HUES48 (cell line): ENCODE measurements at regions not wholly inside any gene's neighbourhood (a gene's known extent, or its start where the extent isn't known, plus 50 kb on each side); places are given as distances from the start of the nearest gene placed in this dataset.
"Not testable (repeated sequence)": the region's sequence is repeated elsewhere in the genome, so short reads cannot be mapped to it uniquely, and the experiment has no call there.

Experiments used
- H3K27ac ChIP-seq: one replicate; pipeline ENCODE4 v1.7.0; 2013; ENCODE audit warnings: low read depth, low read length, inconsistent platforms
- H3K27me3 ChIP-seq: 2 replicates; pipeline ENCODE4 v1.6.1; 2013; ENCODE audit warnings: mild to moderate bottlenecking, low read length; ENCODE audit not compliant: control insufficient read depth, insufficient read depth
- H3K36me3 ChIP-seq: 2 replicates; pipeline ENCODE4 v1.6.1; 2013; ENCODE audit warnings: low read length; ENCODE audit not compliant: control insufficient read depth, insufficient read depth
- H3K4me1 ChIP-seq: 2 replicates; pipeline ENCODE4 v1.6.1; 2013; ENCODE audit warnings: mild to moderate bottlenecking, low read length; ENCODE audit not compliant: control insufficient read depth, insufficient read depth
- H3K4me3 ChIP-seq: 2 replicates; pipeline ENCODE4 v1.5.1; 2013; ENCODE audit warnings: mild to moderate bottlenecking, low read depth, low read length
- H3K9ac ChIP-seq: 2 replicates; pipeline ENCODE4 v1.6.1; 2013; ENCODE audit warnings: mild to moderate bottlenecking, low read depth, low read length, moderate library complexity
- H3K9me3 ChIP-seq: 2 replicates; pipeline ENCODE4 v1.6.1; 2013; ENCODE audit warnings: low read length; ENCODE audit not compliant: control insufficient read depth, insufficient read depth

DNA sequence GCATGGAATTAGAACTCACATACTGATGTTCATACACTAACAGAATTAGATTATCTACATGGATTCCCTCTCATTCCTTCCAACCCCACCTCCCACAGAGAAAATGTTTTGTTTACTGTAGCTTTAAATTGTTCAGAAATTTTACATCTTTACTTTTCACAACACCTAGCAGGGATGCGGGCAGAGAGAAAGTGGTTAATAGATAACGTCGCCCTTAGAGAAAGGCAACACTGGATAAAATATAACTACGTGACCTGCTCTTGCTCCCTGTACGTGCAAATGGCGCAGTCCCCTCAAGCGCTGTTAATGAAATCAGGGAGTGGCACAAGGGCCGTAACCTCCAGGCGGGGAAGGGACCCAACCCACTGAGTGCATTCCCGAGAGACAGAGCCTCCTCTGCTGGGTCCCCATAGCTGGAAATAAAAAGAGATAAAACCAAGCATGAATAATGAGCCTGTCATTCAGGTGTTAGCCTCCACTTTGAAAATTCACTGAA lies 125.3 kb upstream of the DAPK1 start:
- no peak overlapping the region for H3K27ac ChIP-seq
- H3K9ac ChIP-seq: no peak overlapping the region
- peaks cover 38% of the 10 kb centered on the region for H3K4me1 ChIP-seq
- H3K4me3 ChIP-seq: no peak overlapping the region
- H3K36me3 ChIP-seq: no peaks in the 10 kb centered on the region
- H3K9me3 ChIP-seq: no peaks in the 10 kb centered on the region
- H3K27me3 ChIP-seq: no peaks in the 10 kb centered on the region

DNA sequence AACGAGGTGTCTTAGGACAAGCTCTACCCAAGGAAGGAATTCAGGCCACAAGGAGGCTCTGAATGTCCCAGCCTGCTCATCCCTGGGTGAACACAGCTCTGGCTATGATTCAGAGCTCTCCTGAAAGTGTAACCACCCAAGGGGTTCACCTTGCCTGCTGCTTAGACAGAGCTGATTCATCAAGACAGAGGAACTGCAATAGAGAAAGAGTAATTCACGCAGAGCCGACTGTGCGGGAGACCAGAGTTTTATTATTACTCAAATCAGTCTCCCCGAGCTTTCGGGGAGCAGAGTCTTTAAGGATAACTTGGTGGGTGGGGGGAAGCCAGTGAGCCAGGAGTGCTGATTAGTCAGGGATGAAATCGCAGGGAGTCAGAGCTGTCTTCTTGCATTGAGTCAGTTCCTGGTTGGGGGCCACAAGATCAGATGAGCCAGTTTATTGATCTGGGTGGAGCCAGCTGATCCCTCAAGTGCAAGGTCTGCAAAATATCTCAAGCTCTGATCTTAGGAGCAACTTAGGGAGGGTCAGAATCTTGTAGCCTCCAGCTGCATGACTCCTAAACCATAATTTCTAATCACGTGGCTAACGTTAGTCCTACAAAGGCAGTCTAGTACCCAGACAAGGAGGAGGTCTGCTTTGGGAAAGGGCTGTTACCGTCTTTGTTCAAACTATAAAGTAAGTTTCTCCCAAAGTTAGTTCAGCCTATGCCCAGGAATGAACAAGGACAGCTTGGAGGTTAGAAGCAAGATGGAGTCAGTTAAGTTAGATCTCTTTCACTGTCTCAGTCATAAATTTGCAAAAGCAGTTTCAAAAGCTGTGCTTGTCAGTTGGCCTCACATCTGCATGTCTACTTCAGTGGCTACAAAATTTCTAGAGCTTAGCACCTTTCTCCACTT lies 123.4 kb upstream of the DAPK1 start:
- Histone ChIP-seq H3K4me1 (peaks cover 39% of the 10 kb centered on the region), H3K27ac (peak overlapping the region; percentile 76)
- H3K9me3 ChIP-seq, H3K4me3 ChIP-seq, H3K36me3 ChIP-seq, H3K9ac ChIP-seq, H3K27me3 ChIP-seq: not testable (repeated sequence)

DNA sequence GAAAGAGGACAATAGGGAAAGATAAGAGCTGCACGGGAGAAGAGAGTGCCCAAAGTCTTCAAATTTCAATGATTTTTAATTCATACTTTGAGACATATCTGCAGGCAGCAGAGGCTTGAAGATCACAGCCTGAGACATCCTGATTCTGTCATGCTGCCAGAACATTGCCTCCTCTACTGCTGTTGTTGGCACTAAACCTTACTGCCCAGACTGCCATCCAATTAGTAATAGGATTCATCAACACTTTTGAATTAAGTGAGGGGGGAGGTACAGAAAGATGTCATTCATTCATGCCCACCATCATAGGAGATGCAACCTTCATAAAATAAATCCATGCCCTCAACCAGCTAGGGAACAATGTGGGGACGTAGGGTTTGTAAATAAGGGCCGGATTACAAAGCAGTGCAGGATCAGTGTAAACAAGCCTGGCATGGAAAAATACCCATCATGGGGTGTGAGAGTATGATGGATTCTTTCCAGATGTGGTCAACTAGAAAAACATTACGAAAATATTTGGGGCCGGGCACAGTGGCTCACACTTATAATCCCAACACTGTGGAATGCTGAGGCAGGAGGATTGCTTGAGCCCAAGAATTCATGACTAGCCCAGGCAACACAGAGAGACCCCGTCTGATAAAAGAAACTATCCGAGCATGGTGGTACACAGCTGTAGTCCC lies 122.1 kb upstream of the DAPK1 start:
- Histone ChIP-seq H3K4me1 (peaks cover 40% of the 10 kb centered on the region), H3K27ac (no peak overlapping the region), H3K9me3 (no peaks in the 10 kb centered on the region), H3K4me3 (no peak overlapping the region), H3K36me3 (no peaks in the 10 kb centered on the region), H3K27me3 (no peaks in the 10 kb centered on the region), H3K9ac (no peak overlapping the region)

DNA sequence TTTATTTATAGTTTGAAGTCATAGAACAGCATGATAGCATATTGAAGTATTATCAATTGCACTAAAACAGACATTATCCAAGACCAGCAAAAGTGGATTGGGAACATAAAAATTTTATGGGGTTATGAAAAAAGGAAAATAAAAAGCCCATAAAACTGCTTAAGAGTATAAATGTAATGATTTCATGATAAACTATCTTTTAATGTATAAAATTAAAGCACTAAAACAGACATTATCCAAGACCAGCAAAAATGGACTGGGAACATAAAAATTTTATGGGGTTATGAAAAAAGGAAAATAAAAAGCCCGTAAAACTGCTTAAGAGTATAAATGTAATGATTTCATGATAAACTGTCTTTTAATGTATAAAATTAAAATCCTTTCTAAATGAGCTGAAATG lies 119.0 kb upstream of the DAPK1 start:
- Histone ChIP-seq H3K27ac (no peak overlapping the region), H3K9me3 (no peaks in the 10 kb centered on the region), H3K9ac (no peak overlapping the region), H3K4me1 (peaks cover 44% of the 10 kb centered on the region), H3K27me3 (no peaks in the 10 kb centered on the region), H3K4me3 (no peak overlapping the region), H3K36me3 (no peaks in the 10 kb centered on the region)

DNA sequence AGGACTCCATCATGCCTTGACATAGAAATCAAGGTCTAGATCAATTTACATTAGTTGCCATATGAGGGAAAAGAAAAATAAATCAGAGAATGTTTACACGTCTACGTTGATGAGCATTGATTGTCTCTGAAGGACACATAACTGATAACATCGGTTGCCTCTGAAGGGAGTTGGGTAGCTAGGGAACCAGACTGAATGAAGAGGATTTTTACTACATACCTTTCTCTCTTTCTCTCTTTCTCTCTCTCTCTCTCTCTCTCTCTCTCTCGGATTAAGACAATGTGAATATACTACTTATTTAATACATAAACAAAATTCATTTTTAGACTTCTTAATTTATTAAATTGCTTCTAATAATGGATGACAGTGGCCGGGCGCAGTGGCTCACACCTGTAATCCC lies 118.4 kb upstream of the DAPK1 start:
- Histone ChIP-seq H3K27me3 (no peaks in the 10 kb centered on the region), H3K36me3 (no peaks in the 10 kb centered on the region), H3K4me1 (peaks cover 38% of the 10 kb centered on the region), H3K4me3 (no peak overlapping the region), H3K9ac (no peak overlapping the region), H3K9me3 (no peaks in the 10 kb centered on the region), H3K27ac (no peak overlapping the region)

DNA sequence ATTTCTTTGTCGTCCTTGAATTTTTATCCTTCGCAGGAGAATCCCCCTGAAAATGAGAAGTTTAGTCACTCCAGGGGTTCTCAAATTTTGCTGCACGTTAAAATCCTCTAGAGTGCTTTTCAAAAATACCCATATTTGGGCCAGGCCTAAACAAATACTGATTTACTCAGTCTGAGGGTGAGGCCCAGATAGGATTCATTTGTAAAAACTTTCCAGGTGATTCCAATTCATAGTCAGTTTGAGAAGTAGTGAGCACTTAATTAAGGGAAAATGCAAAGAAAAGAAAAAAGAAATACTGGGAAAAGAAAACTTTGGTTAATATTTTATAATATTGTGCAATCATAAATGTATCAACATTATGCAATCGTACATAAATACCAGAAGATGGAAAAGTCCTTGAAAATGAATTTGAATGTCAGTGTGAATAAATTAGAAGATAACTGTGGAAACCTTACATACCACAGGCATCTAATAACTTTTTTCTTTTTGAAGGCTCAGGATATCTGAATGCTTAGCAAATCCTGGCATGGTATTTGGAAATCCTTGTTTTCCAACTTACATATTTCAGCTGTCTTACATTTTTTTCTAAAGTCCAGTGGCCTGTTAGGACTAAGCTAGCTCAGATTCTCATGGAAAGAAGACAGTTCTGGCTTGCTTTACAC lies 116.5 kb upstream of the DAPK1 start:
- no peak overlapping the region for H3K9ac ChIP-seq
- H3K4me3 ChIP-seq: no peak overlapping the region
- H3K27ac ChIP-seq: no peak overlapping the region
- peaks cover 25% of the 10 kb centered on the region for H3K4me1 ChIP-seq
- H3K9me3 ChIP-seq: no peaks in the 10 kb centered on the region
- H3K27me3 ChIP-seq: no peaks in the 10 kb centered on the region
- H3K36me3 ChIP-seq: no peaks in the 10 kb centered on the region

DNA sequence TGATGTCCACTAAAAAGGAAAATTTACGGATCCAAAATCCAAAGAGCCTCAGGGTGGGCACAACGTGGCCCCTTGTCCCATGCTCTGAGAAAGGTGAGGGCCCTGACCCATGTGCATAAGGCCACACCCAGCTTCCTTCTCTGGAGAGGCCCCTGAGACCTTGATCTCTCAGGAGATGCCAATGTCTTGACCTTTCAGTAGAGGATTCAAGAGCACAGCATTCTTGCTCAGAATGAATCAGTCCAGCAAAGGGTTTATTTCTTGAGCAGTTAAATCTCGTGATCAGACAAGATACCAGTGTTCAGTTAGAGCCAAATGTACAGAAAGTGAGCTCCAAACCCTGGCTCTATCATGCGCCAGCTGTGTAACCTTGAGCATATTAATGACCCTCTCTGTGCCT lies 115.9 kb upstream of the DAPK1 start:
- H3K27ac ChIP-seq: no peak overlapping the region
- H3K4me1 ChIP-seq: peaks cover 19% of the 10 kb centered on the region
- H3K9ac ChIP-seq: no peak overlapping the region

DNA sequence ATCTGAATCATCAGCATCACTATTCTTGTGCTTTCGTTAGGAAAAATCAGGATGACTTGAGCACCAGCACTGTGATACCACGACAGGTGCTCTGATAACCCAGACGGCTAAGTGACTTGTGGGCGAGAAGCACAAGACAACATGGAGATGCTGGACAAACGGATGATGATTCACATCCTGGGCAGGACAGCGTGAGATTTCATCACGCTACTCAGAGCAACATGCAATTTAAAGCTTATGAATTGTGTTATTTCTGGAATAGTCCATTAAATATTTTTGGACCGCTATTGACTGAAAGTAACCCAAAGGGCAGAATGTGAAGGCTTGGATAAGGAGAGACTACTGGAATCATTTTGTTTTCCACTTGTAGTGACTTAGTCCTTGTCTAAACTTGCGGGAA lies 114.8 kb upstream of the DAPK1 start:
- no peaks in the 10 kb centered on the region for H3K9me3 ChIP-seq
- H3K27me3 ChIP-seq: no peaks in the 10 kb centered on the region
- H3K4me1 ChIP-seq: peaks cover 23% of the 10 kb centered on the region
- H3K27ac ChIP-seq: no peak overlapping the region
- H3K4me3 ChIP-seq: no peak overlapping the region
- no peaks in the 10 kb centered on the region for H3K36me3 ChIP-seq
- H3K9ac ChIP-seq: no peak overlapping the region

More for the DNA sequence above, 115.9 kb upstream of the DAPK1 start:
- Histone ChIP-seq H3K9me3 (no peaks in the 10 kb centered on the region), H3K27me3 (no peaks in the 10 kb centered on the region), H3K36me3 (no peaks in the 10 kb centered on the region), H3K4me3 (no peak overlapping the region)

DNA sequence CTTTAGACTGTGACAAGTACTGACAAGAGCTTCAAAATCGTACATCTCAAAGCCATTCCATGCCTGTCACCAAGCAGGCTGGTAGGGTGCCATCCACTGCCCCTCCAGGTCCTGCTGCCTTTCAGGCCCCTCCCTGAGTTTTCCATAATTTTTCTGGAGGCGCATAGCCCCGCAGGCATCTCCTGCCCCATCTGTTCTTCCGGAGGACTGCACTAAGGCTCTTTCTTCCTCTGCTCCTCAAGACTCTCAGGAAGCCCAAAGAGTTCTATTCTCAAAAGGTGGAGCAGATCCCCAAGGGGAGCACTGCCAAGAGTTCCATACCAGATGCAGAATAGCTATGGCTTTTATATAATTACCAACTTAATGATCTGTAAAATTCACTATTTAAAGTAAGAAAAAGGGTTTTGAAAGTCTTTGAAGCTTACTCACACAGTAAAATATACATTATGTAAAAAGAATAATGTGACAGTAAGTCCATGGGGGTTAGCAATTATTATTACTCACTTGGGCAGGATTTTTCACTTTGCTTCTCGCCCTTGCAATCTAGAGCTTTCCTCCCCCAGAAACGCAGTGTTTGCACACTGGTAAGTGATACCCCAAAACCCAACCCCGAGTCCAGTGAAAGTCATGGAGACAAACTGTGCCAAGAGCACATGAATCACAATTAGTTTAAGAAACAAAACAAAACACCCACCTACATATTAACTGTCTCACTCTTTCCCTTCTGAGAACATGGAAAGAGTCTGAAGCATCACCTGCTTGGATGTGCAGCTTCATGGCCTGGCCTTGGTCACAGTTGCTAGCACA lies 114.1 kb upstream of the DAPK1 start:
- Histone ChIP-seq H3K9me3 (no peaks in the 10 kb centered on the region), H3K27ac (no peak overlapping the region), H3K9ac (no peak overlapping the region), H3K4me3 (no peak overlapping the region), H3K27me3 (no peaks in the 10 kb centered on the region), H3K4me1 (peaks cover 23% of the 10 kb centered on the region), H3K36me3 (no peaks in the 10 kb centered on the region)

DNA sequence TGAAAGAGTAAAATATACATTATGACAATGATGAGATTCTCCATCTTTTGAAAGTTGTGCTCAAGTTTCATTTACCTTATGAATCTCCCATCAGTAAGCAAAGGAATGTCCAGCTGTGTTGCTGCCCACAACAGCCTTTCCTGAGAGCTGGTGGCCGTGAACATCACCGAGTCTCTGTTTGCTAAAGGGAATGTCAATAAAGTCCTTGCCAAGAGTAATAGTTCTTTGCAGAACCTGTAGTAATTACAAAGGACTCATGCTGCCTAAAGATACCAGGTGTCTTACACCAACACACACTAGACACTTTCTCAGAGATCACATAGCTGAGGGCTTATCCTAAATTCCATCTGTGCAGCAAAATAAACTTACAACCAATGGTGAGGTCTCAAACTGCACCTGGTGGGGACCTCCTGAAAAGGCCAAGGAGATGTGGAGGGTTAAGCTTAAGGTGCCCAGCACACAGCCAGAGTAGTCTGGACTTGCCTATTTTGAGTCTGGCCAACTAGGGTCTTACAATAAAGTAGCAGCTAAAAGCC lies 111.1 kb upstream of the DAPK1 start:
- no peak overlapping the region for H3K27ac ChIP-seq
- H3K4me3 ChIP-seq: no peak overlapping the region
- no peaks in the 10 kb centered on the region for H3K27me3 ChIP-seq
- H3K9me3 ChIP-seq: no peaks in the 10 kb centered on the region
- H3K4me1 ChIP-seq: peaks cover 19% of the 10 kb centered on the region
- H3K9ac ChIP-seq: no peak overlapping the region
- H3K36me3 ChIP-seq: no peaks in the 10 kb centered on the region
